ENCODE measurements at regions not wholly inside any gene's neighbourhood (a gene's known extent, or its start where the extent isn't known, plus 50 kb on each side); places are given as distances from the start of the nearest gene placed in this dataset.
"Not testable (repeated sequence)": the region's sequence is repeated elsewhere in the genome, so short reads cannot be mapped to it uniquely, and the experiment has no call there.

GRCh38 chr6:166722785-166723184 lies 95.7 kb upstream of the RPS6KA2 start:
- DNase-seq, result no peak

GRCh38 chr6:166721576-166721975 lies 94.5 kb upstream of the RPS6KA2 start:
- DNase-seq, result peak; percentile 44

- no peak for DNase-seq
Observed at GRCh38 chr6:166720856-166721255, 93.8 kb upstream of the RPS6KA2 start.

DNA sequence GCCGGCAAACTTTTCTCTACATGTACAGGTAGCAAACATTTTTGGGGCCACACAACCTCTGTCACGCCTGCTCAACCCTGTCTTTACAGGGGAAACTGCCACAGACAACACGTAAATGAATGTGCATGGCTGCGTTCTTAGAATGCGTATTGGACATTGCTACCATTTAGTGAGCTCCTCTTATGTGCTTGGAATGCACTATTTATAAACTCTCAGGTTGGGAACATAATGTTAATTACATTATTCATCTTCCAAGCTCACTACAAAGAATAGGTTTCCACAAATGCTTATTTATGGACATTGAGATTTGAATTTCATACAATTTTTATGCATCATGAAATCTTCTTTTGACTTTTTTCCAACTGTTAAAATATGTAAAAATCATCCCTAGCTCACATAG lies 92.0 kb upstream of the RPS6KA2 start:
- DNase-seq, result no peak

- DNase-seq, result no peak
Observed at GRCh38 chr6:166718516-166718915, 91.5 kb upstream of the RPS6KA2 start.

- DNase-seq, result no peak
Observed at GRCh38 chr6:166716910-166717617, 90.0 kb upstream of the RPS6KA2 start.

DNA sequence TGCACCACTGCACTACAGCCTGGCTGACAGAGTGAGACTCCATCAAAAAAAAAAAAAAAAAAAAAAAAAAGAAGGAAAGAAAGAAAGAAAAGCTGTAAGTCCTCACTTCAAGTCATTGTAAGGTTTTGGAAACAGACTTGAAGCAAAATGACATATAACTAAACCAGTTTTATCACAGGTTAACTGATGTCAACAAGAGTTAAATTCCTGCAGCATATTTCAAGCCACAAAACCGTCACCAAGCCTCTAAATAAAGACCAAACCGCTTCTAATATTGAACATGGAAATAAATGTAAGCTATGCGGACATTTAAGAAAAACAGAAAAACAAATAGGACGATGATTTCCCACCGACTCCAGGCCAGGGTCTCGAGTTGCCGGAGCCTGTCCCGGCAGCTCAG lies 88.9 kb upstream of the RPS6KA2 start:
- DNase-seq, result no peak

- DNase-seq, result peak; percentile 35
Observed at GRCh38 chr6:166715065-166715464, 88.0 kb upstream of the RPS6KA2 start.

- DNase-seq, result no peak
Observed at GRCh38 chr6:166714581-166714980, 87.5 kb upstream of the RPS6KA2 start.

DNA sequence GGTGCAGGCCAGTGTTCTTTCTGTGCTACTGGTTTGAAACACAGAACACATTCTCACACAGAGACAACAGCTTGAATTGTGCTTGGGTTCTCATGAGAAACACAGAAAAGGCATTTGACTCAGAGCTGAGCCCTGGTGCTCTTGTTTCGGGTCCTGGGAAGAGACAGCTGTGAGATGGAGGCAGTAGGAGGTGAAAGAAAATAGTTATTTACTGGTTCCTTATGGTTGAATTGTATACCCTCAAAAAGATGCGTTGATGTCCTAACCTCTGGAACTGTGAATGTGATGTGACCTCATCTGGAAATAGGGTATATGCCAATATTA lies 87.1 kb upstream of the RPS6KA2 start:
- no peak for DNase-seq

- DNase-seq, result no peak
Observed at GRCh38 chr6:166713434-166714186, 86.6 kb upstream of the RPS6KA2 start.

- DNase-seq, result no peak
Observed at GRCh38 chr6:166712286-166713228, 85.5 kb upstream of the RPS6KA2 start.

GRCh38 chr6:166710084-166710483 lies 83.0 kb upstream of the RPS6KA2 start:
- DNase-seq, result no peak

GRCh38 chr6:166708460-166708859 lies 81.4 kb upstream of the RPS6KA2 start:
- DNase-seq, result no peak

DNA sequence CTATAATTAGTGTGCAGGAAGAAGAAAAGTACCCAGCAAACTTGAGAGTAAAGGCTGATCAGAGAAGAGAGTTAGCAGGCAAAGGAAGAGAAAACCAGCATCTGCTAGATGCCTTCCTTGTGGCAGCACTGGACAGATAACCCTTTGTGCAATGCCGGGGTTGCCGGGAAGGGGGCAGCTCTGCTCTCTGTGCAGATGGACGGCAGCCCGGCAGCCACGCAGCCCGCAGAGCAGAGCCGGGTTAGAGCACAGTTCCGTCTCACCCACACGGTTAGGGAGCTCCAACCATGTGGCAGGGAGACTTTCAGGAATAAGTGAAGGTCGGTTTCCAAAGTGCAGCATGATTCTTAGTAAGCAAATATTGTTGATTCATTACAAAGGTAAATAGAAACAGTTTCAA lies 80.0 kb upstream of the RPS6KA2 start:
- peak; percentile 33 for DNase-seq

- no peak for DNase-seq
Observed at GRCh38 chr6:166705069-166705468, 78.0 kb upstream of the RPS6KA2 start.

DNA sequence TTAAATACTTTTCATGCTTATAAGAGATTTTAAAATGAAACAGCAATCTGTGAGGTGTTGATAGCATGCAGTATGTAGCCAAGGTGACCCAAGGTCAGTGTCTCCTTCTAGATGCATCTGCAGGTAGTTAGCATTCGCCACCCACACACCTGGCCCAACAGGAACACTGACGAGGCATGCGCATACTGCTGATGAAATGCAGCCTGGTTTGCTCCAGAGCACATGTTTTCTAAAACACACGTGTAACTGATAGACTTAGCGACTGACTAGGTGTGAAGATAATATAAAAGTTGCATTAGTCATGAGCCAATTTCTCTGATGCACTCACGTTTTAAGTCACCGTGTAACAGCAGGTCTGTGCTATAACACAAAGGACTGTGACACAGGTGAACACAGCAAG lies 77.1 kb upstream of the RPS6KA2 start:
- DNase-seq, result no peak

- no peak for DNase-seq
Observed at GRCh38 chr6:166703149-166703710, 76.2 kb upstream of the RPS6KA2 start.

DNA sequence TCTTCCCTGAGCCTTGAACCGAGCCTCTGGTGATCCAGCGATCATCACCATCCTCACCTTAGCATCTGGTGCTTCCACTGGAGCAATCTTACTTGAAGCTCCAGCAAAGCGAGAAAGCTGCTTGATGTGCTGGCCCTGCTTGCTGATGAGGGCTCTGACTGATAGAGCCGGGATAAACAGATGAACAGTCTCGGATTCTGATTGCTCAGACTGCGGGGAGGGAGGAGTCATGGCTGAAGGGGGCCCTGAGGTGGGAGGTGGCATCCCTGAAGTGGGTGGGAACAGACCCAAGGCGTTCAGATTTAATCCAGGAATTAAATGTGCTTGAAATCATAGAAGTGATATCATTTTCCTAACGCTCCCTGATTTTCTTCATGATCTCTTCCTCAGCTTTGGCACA lies 74.4 kb upstream of the RPS6KA2 start:
- not testable (repeated sequence) for DNase-seq

DNA sequence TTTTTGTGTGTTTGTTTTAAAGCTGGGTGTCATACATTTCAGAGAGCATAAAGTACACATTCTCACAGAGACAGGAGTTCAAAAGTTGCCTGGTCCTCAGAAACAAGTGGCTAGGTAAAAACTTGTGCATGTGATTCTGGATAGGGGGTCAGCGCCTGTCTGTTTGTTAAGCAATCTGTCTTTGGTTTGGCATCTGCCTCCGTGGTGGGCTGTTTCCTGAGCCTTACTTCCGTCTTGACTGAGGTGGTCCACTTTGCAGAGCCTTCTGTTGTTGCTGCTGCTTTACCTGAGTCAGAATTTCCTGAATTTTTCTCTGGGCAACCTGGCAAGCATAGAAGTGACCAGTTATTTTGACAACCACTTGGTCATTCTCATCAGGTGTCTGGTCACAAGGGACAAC lies 73.8 kb upstream of the RPS6KA2 start:
- DNase-seq, result not testable (repeated sequence)

DNA sequence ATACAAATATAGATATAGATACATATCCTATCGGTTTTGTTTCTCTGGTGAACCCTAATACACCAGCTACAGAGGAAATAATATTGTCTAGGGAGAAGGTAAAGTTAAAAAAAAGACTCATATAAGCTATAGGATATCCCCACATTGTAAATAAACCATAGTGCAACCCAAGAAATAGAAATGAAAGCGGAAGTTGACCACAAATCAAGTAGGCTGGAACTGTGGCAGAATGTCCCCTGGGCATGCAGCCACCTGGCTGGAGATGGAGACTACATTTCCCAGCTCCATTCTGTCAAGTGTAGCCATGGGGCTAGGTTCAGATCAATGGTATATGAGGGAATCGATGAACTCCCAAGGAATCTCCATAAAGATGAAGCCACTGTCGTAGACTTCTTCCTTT lies 70.1 kb upstream of the RPS6KA2 start:
- DNase-seq, result no peak

- DNase-seq, result no peak
Observed at GRCh38 chr6:166693880-166694279, 66.8 kb upstream of the RPS6KA2 start.
